Epithelial cell of esophagus (primary cell): ENCODE measurements at regions not wholly inside any gene's neighbourhood (a gene's known extent, or its start where the extent isn't known, plus 50 kb on each side); places are given as distances from the start of the nearest gene placed in this dataset.
"Not testable (repeated sequence)": the region's sequence is repeated elsewhere in the genome, so short reads cannot be mapped to it uniquely, and the experiment has no call there.

Experiments
- DNase-seq: peaks from one replicate; pipeline ENCODE4 v3.0.0; 2010; ENCODE audit warnings: low read depth
- H3K4me3 ChIP-seq: 2 replicates; pipeline ENCODE4 v1.5.1; 2011; ENCODE audit warnings: mild to moderate bottlenecking, low read length, control low read depth
- TF ChIP-seq, protein P1 (sequence below): IDR thresholded peaks from 2 replicates; pipeline ENCODE4 v1.5.1; 2011; ENCODE audit warnings: low read depth, mild to moderate bottlenecking, low read length, control low read depth, inconsistent platforms; ENCODE audit not compliant: insufficient read depth; ENCODE audit errors: missing control alignments

DNA sequence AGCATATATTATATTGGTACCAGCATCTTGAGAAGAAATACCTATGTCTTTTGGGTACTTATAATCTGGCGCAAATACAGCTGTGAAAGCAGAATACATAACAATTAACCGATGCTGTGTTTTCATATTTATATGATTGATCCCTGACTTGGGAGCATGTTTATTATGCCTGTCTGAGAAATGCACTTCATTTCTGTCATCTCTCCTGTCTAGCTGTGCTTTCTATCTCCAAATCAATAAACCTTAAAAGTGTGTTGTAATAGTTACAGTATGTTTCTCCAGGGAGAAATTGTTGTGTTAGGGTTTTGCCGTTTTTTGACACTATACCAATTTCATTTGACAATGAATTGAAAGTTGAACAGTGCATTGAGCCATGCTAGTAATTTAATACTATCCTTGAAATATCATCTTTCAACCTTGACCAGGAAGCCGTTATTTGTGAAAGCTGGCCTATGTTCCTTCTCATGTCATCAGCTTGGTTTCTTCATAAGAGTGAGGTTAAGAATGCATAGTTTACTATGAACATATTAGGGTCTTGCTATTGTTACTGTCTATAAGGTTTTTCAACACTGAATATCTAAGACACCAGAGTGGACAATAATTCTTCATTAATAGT lies 206.2 kb upstream of the PCDH18 start:
- DNase-seq = no peak
- H3K4me3 ChIP-seq = no peak overlapping the region
- TF ChIP-seq, protein P1, sequence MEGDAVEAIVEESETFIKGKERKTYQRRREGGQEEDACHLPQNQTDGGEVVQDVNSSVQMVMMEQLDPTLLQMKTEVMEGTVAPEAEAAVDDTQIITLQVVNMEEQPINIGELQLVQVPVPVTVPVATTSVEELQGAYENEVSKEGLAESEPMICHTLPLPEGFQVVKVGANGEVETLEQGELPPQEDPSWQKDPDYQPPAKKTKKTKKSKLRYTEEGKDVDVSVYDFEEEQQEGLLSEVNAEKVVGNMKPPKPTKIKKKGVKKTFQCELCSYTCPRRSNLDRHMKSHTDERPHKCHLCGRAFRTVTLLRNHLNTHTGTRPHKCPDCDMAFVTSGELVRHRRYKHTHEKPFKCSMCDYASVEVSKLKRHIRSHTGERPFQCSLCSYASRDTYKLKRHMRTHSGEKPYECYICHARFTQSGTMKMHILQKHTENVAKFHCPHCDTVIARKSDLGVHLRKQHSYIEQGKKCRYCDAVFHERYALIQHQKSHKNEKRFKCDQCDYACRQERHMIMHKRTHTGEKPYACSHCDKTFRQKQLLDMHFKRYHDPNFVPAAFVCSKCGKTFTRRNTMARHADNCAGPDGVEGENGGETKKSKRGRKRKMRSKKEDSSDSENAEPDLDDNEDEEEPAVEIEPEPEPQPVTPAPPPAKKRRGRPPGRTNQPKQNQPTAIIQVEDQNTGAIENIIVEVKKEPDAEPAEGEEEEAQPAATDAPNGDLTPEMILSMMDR = no peak

DNA sequence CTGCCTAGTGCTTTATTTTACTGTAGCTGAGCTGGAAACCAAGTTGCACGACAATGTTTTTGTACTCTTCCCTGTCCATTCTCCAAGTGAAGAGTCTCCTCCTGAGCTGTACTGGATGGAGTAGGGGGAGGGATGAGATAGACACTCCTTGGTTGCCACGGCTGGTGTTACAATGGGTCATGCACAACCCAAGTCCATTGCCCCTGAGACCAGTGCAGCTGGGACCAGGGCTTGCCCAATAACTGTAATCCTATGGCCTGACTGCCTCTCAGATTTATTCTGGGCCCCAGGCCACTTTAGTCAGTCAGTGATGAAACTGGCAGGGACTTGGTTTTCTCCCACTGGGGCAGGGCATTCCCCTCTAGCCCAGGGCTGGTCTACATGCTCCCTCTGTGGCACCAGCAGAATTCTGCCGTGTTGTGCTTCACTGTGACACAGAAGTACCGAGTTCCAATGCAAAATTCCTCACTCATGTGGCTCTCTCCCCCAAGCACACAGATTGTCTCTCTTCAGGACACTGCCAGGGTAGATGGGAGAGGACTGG lies 203.3 kb upstream of the PCDH18 start:
- TF ChIP-seq, protein P1 = no peak
- H3K4me3 ChIP-seq = no peak overlapping the region
- peak; percentile 25 for DNase-seq

DNA sequence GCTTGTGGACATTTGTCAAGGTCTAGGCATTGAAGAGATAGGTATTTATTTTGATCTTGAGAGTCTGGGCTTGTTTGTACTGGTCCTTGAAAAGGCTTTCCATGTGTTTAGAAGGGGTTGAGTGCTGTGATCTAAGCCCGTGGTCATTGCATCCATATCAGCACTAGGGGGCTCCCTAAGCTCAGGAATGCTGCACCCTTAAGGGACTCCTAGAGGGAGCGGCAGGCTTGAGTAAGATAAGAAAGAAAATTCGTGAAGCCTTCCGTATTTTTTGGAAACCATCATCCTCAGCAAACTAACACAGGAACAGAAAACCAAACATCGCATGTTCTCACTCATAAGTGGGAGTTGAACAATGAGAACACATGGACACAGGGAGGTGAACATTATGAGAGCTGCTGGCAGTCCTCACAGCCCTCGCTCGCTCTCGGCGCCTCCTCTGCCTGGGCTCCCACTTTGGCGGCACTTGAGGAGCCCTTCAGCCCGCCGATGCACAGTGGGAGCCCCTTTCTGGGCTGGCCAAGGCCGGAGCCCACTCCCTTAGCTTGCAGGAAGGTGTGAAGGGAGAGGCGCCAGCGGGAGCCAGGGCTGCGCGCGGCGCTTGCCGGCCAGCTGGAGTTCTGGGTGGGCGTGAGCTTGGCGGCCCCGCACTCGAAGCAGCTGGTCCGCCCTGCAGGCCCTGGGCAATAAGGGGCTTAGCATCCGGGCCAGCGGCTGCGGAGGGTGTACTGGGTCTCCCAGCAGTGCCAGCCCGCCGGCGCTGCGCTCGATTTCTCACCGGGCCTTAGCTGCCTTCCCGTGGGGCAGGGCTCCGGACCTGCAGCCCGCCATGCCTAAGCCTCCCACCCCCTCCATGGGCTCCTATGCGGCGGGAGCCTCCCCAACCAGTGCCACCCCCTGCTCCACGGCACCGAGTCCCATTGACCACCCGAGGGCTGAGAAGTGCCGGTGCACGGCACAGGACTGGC lies 201.2 kb upstream of the PCDH18 start:
- peak; percentile 49 for DNase-seq
- not testable (repeated sequence) for H3K4me3 ChIP-seq
- TF ChIP-seq, protein P1 = peak; percentile 31

DNA sequence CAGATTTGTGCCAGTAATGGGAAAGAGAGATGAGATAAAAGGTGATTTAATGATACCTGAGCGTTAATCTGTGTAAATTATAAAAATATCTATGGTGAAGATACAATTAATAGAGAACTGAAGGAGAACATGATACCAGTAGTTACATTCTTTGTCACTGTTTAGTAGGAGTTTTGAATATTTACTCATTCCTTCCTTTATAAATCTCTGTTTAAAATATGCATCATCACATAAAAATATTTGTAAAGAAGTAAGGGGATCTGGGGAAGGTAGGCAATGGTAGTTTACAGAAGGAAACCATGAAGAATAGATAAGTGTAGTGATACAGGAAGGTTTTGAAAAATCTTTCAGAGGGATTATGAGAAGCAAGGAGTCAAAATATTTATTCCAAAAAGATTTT lies 190.6 kb upstream of the PCDH18 start:
- no peak overlapping the region for H3K4me3 ChIP-seq
- DNase-seq = no peak
- TF ChIP-seq, protein P1 = no peak

DNA sequence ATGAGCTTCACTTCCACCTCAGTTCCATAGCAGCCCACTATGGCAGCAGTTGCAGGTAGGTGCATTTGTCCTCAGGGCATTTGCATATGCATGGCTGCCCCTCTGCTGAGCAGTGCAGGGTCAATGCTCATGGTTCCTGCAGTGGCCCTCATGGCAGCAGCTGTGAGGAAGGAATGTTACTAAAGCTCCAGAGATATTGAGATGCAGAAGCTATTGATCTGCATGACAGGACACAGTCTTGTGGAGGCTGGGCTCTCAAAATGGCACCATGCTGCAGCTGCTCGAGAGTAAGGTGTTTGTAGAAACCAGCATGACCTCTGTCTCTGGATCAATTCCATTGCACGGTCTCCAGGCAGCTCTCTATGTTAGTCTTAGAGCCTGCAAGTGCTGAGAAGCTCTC lies 179.2 kb upstream of the PCDH18 start:
- H3K4me3 ChIP-seq = no peak overlapping the region
- DNase-seq = no peak
- TF ChIP-seq, protein P1 = no peak

DNA sequence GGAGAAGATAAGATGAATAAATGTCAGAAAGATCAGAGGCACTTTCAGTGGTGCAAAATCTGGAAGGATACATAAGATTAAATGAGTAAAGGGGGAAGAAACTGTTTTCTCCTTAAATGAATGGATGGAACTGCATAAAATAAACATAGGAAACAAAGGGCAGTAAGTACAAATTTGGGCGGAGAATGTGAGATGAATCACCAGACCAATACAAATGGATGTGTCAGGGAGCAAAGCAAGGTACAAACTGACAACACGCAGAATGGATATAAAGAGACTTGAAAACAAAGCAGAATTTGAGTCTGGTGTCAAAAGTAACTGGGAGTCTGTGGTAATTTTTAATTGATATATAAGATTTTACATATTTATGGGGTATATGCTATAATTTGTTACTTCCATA lies 175.3 kb upstream of the PCDH18 start:
- DNase-seq = peak; percentile 68
- TF ChIP-seq, protein P1 = no peak
- H3K4me3 ChIP-seq = no peak overlapping the region
